AG10803 (cell line): ENCODE measurements at regions not wholly inside any gene's neighbourhood (a gene's known extent, or its start where the extent isn't known, plus 50 kb on each side); places are given as distances from the start of the nearest gene placed in this dataset.

Source experiments
- DNase-seq: peaks from one replicate; pipeline ENCODE4 v3.0.0; 2010; ENCODE audit warnings: low read depth
- H3K4me3 ChIP-seq: 2 replicates; pipeline ENCODE4 v1.5.1; 2011; ENCODE audit warnings: mild to moderate bottlenecking, low read length, control low read depth
- TF ChIP-seq, protein P1 (sequence below): conservative IDR thresholded peaks from 2 replicates; pipeline ENCODE4 v1.5.1; 2011; ENCODE audit warnings: mild to moderate bottlenecking, low read length, control low read depth, inconsistent platforms

DNA sequence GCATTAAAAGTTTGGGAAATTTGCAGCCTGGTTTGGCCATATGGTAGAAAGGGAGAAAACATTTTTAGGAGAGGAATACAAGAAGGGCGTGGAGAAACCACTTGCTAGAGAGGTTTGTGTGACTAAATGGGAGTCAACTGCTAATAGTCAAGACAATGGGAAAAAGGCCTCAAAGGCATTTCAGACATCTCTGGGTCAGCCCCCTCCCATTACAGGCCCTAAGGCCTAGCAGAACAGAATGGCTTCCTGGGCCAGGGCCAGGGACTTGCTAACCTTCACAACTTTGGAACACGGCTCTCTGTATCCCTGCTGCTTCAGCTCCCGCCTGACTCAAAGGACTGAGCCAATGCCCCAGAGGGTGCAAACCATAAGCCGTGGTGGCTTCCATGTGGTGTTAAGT lies 752.3 kb upstream of the ADAMTS5 start:
- TF ChIP-seq, protein P1, sequence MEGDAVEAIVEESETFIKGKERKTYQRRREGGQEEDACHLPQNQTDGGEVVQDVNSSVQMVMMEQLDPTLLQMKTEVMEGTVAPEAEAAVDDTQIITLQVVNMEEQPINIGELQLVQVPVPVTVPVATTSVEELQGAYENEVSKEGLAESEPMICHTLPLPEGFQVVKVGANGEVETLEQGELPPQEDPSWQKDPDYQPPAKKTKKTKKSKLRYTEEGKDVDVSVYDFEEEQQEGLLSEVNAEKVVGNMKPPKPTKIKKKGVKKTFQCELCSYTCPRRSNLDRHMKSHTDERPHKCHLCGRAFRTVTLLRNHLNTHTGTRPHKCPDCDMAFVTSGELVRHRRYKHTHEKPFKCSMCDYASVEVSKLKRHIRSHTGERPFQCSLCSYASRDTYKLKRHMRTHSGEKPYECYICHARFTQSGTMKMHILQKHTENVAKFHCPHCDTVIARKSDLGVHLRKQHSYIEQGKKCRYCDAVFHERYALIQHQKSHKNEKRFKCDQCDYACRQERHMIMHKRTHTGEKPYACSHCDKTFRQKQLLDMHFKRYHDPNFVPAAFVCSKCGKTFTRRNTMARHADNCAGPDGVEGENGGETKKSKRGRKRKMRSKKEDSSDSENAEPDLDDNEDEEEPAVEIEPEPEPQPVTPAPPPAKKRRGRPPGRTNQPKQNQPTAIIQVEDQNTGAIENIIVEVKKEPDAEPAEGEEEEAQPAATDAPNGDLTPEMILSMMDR = no peak
- no peak overlapping the region for H3K4me3 ChIP-seq
- no peak for DNase-seq

DNA sequence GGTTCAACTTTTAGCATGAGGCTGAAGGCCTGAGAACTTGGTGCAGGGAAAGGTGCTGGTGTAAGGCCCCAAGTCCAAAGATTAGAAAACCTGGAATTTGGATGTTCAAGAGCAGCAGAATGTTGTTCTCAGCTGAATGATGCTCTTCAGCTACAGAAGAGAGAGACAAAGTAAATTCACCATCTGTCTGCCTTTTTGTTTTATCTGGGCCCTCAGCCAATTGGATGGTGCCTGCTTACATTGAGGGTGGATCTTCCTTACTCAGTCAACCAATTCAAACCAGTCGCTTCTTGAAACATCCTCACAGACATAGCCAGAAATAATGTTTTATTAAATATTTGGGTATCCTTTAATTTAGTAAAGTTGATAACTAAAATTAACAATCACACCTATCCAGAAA lies 748.2 kb upstream of the ADAMTS5 start:
- H3K4me3 ChIP-seq = no peak overlapping the region
- DNase-seq = no peak
- TF ChIP-seq, protein P1 = no peak

- TF ChIP-seq, protein P1 = no peak
- H3K4me3 ChIP-seq = no peak overlapping the region
- no peak for DNase-seq
These were observed 746.5 kb upstream of the ADAMTS5 start for GRCh38 chr21:27713154-27714109.

DNA sequence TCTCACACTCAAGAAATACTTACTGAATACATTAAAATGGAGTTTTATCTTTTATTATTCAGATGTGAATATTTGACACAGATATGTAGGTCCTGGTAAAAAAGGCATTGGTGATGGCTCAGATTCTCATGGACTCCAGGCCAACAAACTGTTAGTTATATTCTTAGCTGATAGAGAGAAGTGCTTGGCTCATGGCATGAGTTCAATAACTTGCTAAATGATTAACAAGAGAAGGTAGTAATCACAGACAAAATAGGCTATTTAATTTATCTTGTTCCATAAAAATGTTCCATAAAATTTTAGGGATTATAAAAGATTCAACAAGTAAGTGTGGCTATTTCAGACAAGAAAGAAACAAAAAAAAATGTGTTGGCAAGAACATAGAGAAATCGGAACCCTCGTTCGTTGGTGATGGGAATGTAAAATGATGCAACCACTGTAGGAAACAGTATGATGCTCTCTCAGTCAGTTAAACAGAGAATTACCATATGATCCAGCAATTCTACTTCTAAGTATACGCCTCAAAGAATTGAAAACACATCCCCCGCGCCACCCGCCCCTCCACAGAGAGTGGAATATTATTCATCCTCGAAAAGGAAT lies 737.8 kb upstream of the ADAMTS5 start:
- TF ChIP-seq, protein P1 = no peak
- DNase-seq = no peak
- no peak overlapping the region for H3K4me3 ChIP-seq

DNA sequence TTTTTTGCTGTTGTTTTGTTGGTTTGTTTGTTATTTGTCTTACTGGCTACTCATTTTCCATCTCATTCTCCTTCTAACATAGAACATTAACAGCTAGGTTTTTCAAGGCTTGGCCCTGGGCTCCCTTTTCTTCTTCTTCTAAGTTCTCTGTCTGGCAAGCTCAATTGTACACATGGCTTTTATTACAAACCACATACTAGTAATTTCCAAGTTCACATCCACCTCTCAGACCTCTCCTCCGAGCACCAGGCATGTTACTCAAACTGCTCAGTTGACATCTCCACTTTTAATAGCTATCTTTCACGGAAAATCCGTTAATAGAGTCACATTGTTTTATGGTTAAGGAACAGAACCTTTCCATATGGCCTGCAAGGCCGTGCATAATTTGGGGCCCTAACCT lies 736.9 kb upstream of the ADAMTS5 start:
- DNase-seq = peak; percentile 84
- TF ChIP-seq, protein P1 = no peak
- H3K4me3 ChIP-seq = no peak overlapping the region

GRCh38 chr21:27700974-27701614 lies 734.2 kb upstream of the ADAMTS5 start:
- TF ChIP-seq, protein P1 = peak; percentile 83
- DNase-seq = peak; percentile 88
- no peak overlapping the region for H3K4me3 ChIP-seq

DNA sequence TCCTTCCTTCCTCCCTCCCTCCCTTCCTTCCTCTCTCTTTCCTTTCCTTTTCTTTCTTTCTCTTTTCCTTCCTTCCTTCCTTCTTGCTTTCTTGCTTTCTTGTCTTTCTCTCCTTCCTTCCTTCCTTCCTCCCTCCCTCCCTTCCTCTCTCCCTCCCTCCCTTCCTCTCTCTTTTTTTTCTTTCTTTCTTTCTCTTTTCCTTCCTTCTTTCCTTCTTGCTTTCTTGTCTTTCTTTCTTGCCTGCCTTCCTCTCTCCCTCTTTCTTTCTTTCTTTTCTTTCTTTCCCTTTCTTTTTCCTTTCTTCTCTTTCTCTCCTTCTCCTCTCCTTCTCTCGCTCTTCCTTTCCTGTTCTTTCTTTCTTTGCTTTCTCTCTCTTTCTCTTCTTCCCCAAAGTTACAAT lies 728.4 kb upstream of the ADAMTS5 start:
- TF ChIP-seq, protein P1 = no peak
- no peak overlapping the region for H3K4me3 ChIP-seq
- no peak for DNase-seq
